Stimulated activated CD4-positive, alpha-beta T cell treated with anti-CD3 and anti-CD28 coated beads, Interleukin-1b, Interleukin-23, amount 100 ng/mL, for 24 hours (primary cell): ENCODE measurements at regions not wholly inside any gene's neighbourhood (a gene's known extent, or its start where the extent isn't known, plus 50 kb on each side); places are given as distances from the start of the nearest gene placed in this dataset.

Source experiments
- DNase-seq, 4 experiments: peaks; one replicate each; pipeline ENCODE4 v3.0.0-alpha.2; 2020; ENCODE audit warnings: low read depth in 4 of 4, low spot score in 1 of 4

- no peak for DNase-seq
These were observed 91.7 kb upstream of the ANO1 start for GRCh38 chr11:69986440-69986787.

GRCh38 chr11:69986830-69987229 is 91.3 kb upstream of the ANO1 start:
- DNase-seq, result no peak

- no peak for DNase-seq
These were observed 86.1 kb upstream of the ANO1 start for GRCh38 chr11:69992026-69992425.

GRCh38 chr11:69992943-69993694 is 85.0 kb upstream of the ANO1 start:
- DNase-seq, result no peak

GRCh38 chr11:69994810-69995209 is 83.3 kb upstream of the ANO1 start:
- DNase-seq, result no peak

- no peak for DNase-seq
These were observed 82.4 kb upstream of the ANO1 start for GRCh38 chr11:69995697-69996096.

- DNase-seq, result no peak
These were observed 81.7 kb upstream of the ANO1 start for GRCh38 chr11:69996451-69996850.

- DNase-seq, result no peak
These were observed 80.8 kb upstream of the ANO1 start for GRCh38 chr11:69997352-69997751.

- no peak for DNase-seq
These were observed 78.4 kb upstream of the ANO1 start for GRCh38 chr11:69999721-70000120.

- no peak for DNase-seq
These were observed 77.9 kb upstream of the ANO1 start for GRCh38 chr11:70000228-70000627.

- no peak for DNase-seq
These were observed 76.9 kb upstream of the ANO1 start for GRCh38 chr11:70001246-70001645.

- peak in 1 of 4 experiments; percentile 3 for DNase-seq
These were observed 75.7 kb upstream of the ANO1 start for GRCh38 chr11:70002433-70002832.

- DNase-seq, result no peak
These were observed 72.9 kb upstream of the ANO1 start for GRCh38 chr11:70005107-70005818.

GRCh38 chr11:70007796-70008195 is 70.3 kb upstream of the ANO1 start:
- no peak for DNase-seq

- DNase-seq, result no peak
These were observed 67.3 kb upstream of the ANO1 start for GRCh38 chr11:70010774-70011173.

GRCh38 chr11:70012134-70012733 is 65.9 kb upstream of the ANO1 start:
- DNase-seq, result no peak

- no peak for DNase-seq
These were observed 63.8 kb upstream of the ANO1 start for GRCh38 chr11:70014291-70014690.

GRCh38 chr11:70016666-70017367 is 61.3 kb upstream of the ANO1 start:
- DNase-seq, result no peak

- DNase-seq, result no peak
These were observed 59.3 kb upstream of the ANO1 start for GRCh38 chr11:70018816-70019215.

GRCh38 chr11:70019576-70020011 is 58.5 kb upstream of the ANO1 start:
- no peak for DNase-seq

- no peak for DNase-seq
These were observed 57.5 kb upstream of the ANO1 start for GRCh38 chr11:70020336-70021214.
